GM19239 (cell line): ENCODE measurements at regions not wholly inside any gene's neighbourhood (a gene's known extent, or its start where the extent isn't known, plus 50 kb on each side); places are given as distances from the start of the nearest gene placed in this dataset.
"Not testable (repeated sequence)": the region's sequence is repeated elsewhere in the genome, so short reads cannot be mapped to it uniquely, and the experiment has no call there.

Experiments
- DNase-seq: peaks from one replicate; pipeline ENCODE4 v3.0.0; 2011; ENCODE audit warnings: low spot score; ENCODE audit not compliant: insufficient read length
- FAIRE-seq: peaks from 2 replicates; lab custom pipeline; 2011; peaks lifted over from hg19 to GRCh38; lab: Jason Lieb, UNC

GRCh38 chr6:163866192-163866591 lies 451.7 kb downstream of the QKI start:
- DNase-seq (no peak), FAIRE-seq (no peak)

DNA sequence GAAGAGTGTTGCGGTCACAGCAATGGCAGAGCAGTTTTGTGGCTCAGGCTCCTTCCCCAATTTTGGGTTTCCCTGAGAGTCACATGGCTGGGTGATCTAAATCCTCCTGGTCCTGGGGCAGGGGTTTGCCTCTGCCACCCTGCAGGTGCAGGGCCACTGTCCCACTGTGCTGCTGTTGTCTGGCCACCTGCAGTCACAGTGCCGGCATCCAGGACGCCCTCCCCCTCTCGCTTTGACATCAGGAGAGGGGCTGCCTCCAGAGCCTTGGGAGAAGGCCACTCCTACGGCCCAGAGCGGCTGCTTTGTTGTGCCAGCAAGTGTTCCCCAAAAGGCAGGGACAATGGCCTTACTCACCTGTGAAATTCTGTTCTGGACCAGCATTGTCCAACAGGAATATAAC lies 449.0 kb downstream of the QKI start:
- DNase-seq = no peak
- no peak for FAIRE-seq

DNA sequence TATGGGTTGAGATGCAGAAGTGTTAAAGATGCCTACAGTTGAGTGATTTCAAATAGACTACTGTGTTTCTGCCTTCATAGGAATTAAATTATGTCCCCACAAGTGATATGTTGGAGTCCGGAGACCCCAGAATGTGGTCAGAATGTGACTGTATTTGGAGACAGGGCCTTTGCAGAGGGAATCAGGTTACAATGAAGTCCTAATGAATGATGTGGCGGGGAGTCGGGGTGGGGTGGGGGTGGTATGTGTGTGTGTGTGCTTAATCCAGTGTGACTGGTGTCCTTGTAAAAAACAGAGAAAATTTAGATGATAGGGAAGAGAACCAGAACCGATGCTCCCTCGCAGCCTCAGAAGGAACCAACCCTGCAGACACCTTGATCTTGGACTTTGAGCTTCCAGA lies 448.2 kb downstream of the QKI start:
- FAIRE-seq (no peak), DNase-seq (no peak)

DNA sequence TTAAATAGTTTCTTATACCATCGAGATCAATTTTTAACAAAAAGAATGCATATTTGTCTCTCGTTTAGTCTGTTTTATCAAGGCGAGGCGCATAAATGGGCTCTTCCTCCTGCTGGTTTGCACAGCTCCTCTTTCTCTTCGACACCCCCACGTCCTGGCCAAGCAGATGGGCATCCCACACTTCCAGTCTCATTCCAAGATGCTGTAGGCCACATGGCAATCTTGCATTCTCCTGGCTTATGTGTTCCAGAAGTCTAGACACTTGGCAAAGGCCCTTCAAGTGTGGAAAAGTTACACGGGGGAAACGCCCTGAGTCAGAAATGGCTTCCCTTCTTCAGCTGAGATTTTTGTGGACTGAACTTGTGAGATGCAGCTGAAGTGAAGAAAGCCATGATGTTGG lies 447.1 kb downstream of the QKI start:
- FAIRE-seq (no peak), DNase-seq (no peak)

GRCh38 chr6:163860287-163861081 lies 446.0 kb downstream of the QKI start:
- DNase-seq = no peak
- FAIRE-seq = no peak

DNA sequence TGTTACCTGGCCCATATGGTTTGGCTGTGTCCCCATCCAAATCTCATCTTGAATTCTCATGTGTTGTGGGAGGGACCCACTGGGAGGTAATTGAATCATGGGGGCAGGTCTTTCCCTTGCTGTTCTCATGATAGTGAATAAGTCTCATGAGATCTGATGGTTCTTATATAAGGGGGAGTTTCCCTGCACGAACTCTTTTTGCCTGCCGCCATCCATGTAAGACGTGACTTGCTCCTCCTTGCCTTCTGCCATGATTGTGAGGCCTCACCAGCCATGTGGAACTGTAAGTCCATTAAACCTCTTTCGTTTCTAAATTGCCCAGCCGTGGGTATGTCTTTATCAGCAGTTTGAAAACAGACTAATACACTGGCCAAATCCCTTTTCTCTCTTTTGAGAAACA lies 444.4 kb downstream of the QKI start:
- not testable (repeated sequence) for DNase-seq, FAIRE-seq

DNA sequence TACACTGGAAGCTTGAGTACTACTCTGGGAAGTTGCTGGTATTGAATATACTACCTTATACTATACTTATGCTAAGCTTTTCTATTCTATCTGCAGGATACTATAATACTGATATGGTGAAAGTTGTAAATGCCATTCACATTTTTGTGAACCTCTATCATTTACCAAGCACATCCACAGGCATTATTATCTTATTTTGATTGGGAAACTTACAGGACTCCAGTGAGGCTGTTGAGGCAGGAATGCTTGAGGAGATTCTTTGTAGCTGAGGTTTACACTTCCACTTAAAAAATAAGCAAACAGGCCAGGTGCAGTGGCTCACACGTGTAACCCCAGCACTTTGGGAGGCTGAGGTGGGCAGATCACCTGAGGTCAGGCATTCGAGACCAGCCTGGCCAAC lies 442.9 kb downstream of the QKI start:
- FAIRE-seq = no peak

GRCh38 chr6:163850874-163851273 lies 436.4 kb downstream of the QKI start:
- DNase-seq = no peak
- FAIRE-seq = no peak

More for the DNA sequence above, 442.9 kb downstream of the QKI start:
- no peak for DNase-seq

DNA sequence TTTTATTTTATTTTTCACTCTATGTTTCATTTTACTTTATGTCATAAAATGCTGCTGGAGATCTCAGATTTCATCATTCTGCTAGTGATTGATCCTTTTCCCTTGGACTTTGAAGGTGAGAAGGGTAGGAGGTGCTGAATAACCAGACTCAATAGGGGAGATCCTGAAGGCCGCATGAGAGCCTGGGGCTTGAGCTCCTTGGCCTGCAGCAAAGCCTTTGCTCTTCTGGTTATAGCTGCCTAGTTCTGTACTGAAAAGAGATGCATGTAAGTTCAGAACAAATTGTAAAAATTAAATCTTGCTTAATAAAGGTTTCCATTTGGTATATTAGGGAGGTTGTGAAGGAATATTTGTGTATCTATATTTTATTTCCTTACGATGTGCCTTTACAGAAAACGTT lies 430.2 kb downstream of the QKI start:
- FAIRE-seq (no peak), DNase-seq (no peak)

DNA sequence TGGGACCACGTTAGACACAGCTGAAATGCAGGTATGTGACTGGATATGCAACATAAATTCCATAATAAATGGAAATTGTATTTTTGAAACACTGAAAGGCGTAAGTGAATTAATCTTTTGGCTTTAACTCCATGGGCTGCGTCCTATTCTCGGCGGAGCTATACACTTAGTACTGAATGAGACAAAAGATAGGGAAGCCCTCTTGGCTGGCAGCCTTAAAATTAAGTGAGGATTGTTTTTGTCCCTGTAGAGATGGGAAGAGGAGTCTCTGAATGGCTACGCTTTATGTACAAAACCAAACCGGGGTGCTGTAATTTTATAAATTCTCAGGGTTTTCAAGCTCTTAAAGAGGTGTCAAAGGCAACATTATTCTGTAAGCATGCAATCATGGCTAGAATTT lies 429.8 kb downstream of the QKI start:
- FAIRE-seq (no peak), DNase-seq (no peak)

GRCh38 chr6:163843218-163843617 lies 428.7 kb downstream of the QKI start:
- DNase-seq (no peak), FAIRE-seq (no peak)

DNA sequence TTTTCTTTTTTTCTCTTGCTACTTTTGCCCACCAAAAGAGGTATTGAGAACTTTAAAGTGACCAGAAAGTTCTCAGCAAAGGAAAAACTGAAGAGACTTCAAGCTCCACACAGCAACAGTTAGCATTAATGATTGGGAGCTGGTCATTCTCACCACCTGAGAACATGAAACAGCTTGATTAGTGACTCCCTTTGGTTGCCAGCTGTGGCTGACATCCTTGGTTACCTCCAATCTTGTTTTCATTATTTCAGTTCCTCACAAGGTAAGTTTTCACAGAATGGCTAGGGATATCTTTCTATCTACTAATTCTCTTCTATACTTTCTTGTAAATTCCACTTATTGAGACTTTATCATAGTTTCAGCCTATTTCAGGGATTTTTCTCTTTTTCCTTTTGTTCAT lies 427.9 kb downstream of the QKI start:
- no peak for DNase-seq
- no peak for FAIRE-seq

- no peak for DNase-seq
- no peak for FAIRE-seq
These were observed 427.2 kb downstream of the QKI start for GRCh38 chr6:163841733-163842132.

DNA sequence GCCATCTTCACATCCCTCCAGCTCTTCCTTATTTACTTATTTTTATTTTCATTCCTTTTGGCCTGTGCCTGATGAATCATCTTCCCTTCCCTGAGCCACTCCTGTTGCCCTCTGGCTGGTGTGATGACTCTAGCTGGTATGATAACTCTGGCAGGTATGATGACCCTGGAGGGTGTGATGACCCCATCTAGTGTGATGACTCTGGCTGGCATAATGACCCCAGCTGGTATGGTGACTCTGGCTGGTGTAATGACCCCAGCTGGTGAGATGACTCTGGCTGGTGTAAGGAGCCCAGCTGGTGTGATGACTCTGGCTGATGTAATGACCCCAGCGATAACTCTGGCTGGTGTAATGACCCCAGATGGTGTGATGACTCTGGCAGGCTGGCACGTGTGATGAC lies 426.8 kb downstream of the QKI start:
- FAIRE-seq (no peak), DNase-seq (no peak)

DNA sequence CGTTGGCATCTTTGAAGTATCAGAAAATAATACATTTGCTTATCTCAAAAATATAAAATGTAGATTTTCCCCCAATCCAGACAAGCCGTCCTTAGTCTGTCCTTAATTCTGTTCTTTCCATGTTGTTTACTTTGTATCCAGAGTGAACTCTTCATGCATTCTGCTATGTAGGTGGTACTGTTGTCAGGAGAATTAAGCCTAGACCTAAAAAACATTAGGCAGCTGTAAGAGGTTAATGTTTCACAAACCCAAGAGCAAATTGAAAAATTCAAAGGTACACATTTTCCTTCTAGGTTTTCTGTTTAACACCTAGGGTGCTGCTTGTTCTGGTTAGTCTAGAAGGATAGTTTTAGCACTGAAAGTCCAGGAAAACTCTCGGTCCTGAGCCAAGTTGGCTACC lies 426.4 kb downstream of the QKI start:
- DNase-seq (no peak), FAIRE-seq (no peak)

DNA sequence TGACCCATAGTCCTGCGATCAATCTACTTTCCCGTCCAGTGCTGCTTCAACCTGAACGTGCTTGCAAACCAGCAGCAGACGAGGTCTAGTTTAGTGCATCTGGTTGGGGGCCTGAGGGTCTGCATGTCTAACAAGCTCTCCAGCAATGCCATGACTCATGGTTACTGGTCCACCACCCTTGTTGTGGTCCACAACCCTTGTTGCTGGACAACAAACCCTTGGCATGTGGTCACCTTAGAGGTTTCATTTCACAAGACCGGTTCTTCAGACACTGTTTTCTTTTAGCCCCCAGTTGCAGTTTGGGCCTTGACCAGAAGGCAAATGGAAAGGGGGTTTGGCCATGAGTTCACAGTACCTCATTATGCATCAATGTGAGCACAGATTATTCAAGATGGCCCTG lies 424.8 kb downstream of the QKI start:
- DNase-seq = no peak
- no peak for FAIRE-seq

- DNase-seq = no peak
- no peak for FAIRE-seq
These were observed 423.3 kb downstream of the QKI start for GRCh38 chr6:163837691-163838431.

GRCh38 chr6:163836876-163837690 lies 422.6 kb downstream of the QKI start:
- no peak for FAIRE-seq

DNA sequence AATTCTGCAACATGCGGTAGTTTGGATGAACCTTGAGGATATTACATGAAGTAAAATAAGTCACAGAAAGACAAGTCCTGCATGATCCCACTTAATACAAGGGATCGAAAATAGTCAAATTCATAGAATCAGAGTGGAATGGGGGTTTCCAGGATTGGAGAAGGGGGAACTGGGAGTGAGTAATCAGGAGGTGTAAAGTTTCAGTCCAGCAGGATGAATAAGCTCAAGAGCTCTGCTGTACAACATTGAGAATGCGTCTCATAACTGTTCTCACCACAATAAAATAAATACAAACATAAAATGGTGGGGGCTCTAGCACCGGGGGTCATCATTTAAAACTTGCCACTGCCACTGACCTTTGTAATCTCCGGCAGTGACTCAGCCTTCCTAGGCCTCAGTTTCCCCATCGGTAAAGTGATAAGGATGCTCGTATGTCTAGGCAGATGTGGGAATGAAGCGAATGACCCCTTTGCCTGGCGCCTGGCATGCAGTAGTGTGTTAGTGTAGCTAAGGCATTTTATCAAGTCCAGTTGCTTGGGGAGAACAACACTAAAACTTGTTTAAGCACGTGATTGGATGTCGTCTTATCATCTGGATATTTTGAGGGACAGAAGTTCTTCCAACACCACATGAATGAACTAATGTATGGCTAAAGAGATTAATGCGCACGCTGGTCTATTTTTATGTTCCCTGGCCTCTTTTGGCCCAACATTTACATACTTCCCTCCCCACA lies 421.1 kb downstream of the QKI start:
- DNase-seq (no peak), FAIRE-seq (no peak)

More at GRCh38 chr6:163836876-163837690, 422.6 kb downstream of the QKI start:
- DNase-seq = no peak
